IMR-90 (cell line): ENCODE measurements at regions not wholly inside any gene's neighbourhood (a gene's known extent, or its start where the extent isn't known, plus 50 kb on each side); places are given as distances from the start of the nearest gene placed in this dataset.

Experiments used
- ATAC-seq: fragments of 200-7000 bp; cut with Tn5 transposase; 2 replicates; pipeline ENCODE4 v1.9.1; 2020; ENCODE audit warnings: low read depth, mild to moderate bottlenecking, moderate library complexity
- BruUV-seq: library from RNA; stranded (reverse); fragments of 400-500 nt; replicated peaks from 2 replicates; lab custom pipeline; 2021; lab: Mats Ljungman, UMichigan
- CTCF ChIA-PET: fragments of 300-600 bp; formaldehyde crosslinking; extraction: SDS; loops from one replicate; lab custom pipeline; 2021; ENCODE audit warnings: antibody characterized with exemption; lab: Yijun Ruan, JAX
- POLR2A ChIA-PET: fragments of 300-600 bp; sonication (Branson Sonifier 250); formaldehyde crosslinking; loops from one replicate; lab custom pipeline; 2022; ENCODE audit warnings: antibody characterized with exemption; ENCODE audit not compliant: unreplicated experiment; lab: Charles Lee
- DNase-seq: peaks from one replicate; pipeline ENCODE4 v3.0.0; 2013
- H2AFZ ChIP-seq: replicated peaks from 2 replicates; pipeline ENCODE3; 2013; ENCODE audit warnings: low read length, mild to moderate bottlenecking; ENCODE audit not compliant: poor library complexity
- H2AK5ac ChIP-seq: 2 replicates; pipeline ENCODE4 v1.6.1; 2013; ENCODE audit warnings: low read depth, low read length, inconsistent platforms
- H2AK9ac ChIP-seq: replicated peaks from 2 replicates; pipeline ENCODE3; 2013; ENCODE audit warnings: mild to moderate bottlenecking, low read depth, low read length, moderate library complexity; ENCODE audit not compliant: poor library complexity
- H2BK120ac ChIP-seq: 2 replicates; pipeline ENCODE4 v1.6.1; 2013; ENCODE audit warnings: low read depth, low read length, inconsistent platforms
- H2BK15ac ChIP-seq: 3 replicates; pipeline ENCODE4 v1.6.1; 2013; ENCODE audit warnings: low read depth, low read length, inconsistent platforms
- H2BK20ac ChIP-seq: 2 replicates; pipeline ENCODE4 v1.6.1; 2013; ENCODE audit warnings: low read depth, mild to moderate bottlenecking, inconsistent platforms, low read length, moderate library complexity
- H2BK5ac ChIP-seq: 2 replicates; pipeline ENCODE4 v1.6.1; 2013; ENCODE audit warnings: mild to moderate bottlenecking, low read depth, low read length, inconsistent platforms; ENCODE audit not compliant: poor library complexity, severe bottlenecking
- H3K14ac ChIP-seq: replicated peaks from 2 replicates; pipeline ENCODE4 v1.6.1; 2013; ENCODE audit warnings: low read depth, low read length, inconsistent platforms
- H3K18ac ChIP-seq: 2 replicates; pipeline ENCODE4 v1.6.1; 2013; ENCODE audit warnings: low read depth, low read length, control low read depth
- H3K23ac ChIP-seq: 2 replicates; pipeline ENCODE4 v1.6.1; 2013; ENCODE audit warnings: low read depth, low read length, inconsistent platforms
- H3K27ac ChIP-seq: 2 replicates; pipeline ENCODE4 v1.5.1; 2013; ENCODE audit warnings: mild to moderate bottlenecking, control low read depth, low read length; ENCODE audit not compliant: insufficient read depth
- H3K27me3 ChIP-seq: 2 replicates; pipeline ENCODE4 v1.6.1; 2013; ENCODE audit warnings: low read length; ENCODE audit not compliant: control insufficient read depth, insufficient read depth
- H3K36me3 ChIP-seq: 2 replicates; pipeline ENCODE4 v1.6.1; 2013; ENCODE audit warnings: low read length, mixed read lengths; ENCODE audit not compliant: control insufficient read depth, insufficient read depth
- H3K4ac ChIP-seq: 2 replicates; pipeline ENCODE4 v1.6.1; 2013; ENCODE audit warnings: low read depth, low read length, inconsistent platforms
- H3K4me1 ChIP-seq: 2 replicates; pipeline ENCODE4 v1.6.1; 2013; ENCODE audit warnings: low read length, mixed read lengths; ENCODE audit not compliant: control insufficient read depth, insufficient read depth
- H3K4me2 ChIP-seq: 2 replicates; pipeline ENCODE4 v1.6.1; 2013; ENCODE audit warnings: low read depth, mild to moderate bottlenecking, control low read depth, low read length, moderate library complexity
- H3K4me3 ChIP-seq: 2 replicates; pipeline ENCODE4 v1.5.1; 2013; ENCODE audit warnings: low read depth, mild to moderate bottlenecking, control low read depth, low read length, moderate library complexity; ENCODE audit not compliant: insufficient read depth
- H3K56ac ChIP-seq: 2 replicates; pipeline ENCODE4 v1.6.1; 2013; ENCODE audit warnings: low read length, inconsistent platforms; ENCODE audit not compliant: insufficient read depth; ENCODE audit errors: extremely low read depth
- H3K79me1 ChIP-seq, 2 experiments: 2 replicates each; pipeline ENCODE4 v1.6.1; 2013; ENCODE audit warnings: low read length in 2 of 2, inconsistent platforms in 1 of 2, low read depth in 1 of 2
- H3K9ac ChIP-seq: 2 replicates; pipeline ENCODE4 v1.6.1; 2013; ENCODE audit warnings: low read depth, low read length, control low read depth
- H3K9me1 ChIP-seq: 2 replicates; pipeline ENCODE4 v1.6.1; 2013; ENCODE audit warnings: low read length, inconsistent platforms; ENCODE audit not compliant: insufficient read depth
- H3K9me3 ChIP-seq: 2 replicates; pipeline ENCODE4 v1.6.1; 2013; ENCODE audit warnings: low read length; ENCODE audit not compliant: control insufficient read depth, insufficient read depth
- H4K20me1 ChIP-seq: 2 replicates; pipeline ENCODE4 v1.6.1; 2013; ENCODE audit warnings: low read length, inconsistent platforms; ENCODE audit not compliant: insufficient read depth
- H4K5ac ChIP-seq: 2 replicates; pipeline ENCODE4 v1.6.1; 2013; ENCODE audit warnings: mild to moderate bottlenecking, low read depth, low read length, control low read depth
- H4K8ac ChIP-seq, 2 experiments: 2 replicates each; pipeline ENCODE4 v1.6.1; 2013; ENCODE audit warnings: low read depth in 2 of 2, low read length in 2 of 2, control low read depth in 1 of 2, inconsistent platforms in 1 of 2
- H4K91ac ChIP-seq: 2 replicates; pipeline ENCODE4 v1.6.1; 2013; ENCODE audit warnings: low read depth, low read length, inconsistent platforms; ENCODE audit not compliant: insufficient read depth
- CEBPB ChIP-seq: IDR thresholded peaks from 2 replicates; pipeline ENCODE4 v1.6.1; 2012; ENCODE audit warnings: low read depth, low read length, improper control_type of control experiment
- MAFK ChIP-seq: IDR thresholded peaks from 2 replicates; pipeline ENCODE4 v1.6.1; 2012; ENCODE audit warnings: low read depth, low read length, improper control_type of control experiment
- MXI1 ChIP-seq: IDR thresholded peaks from 2 replicates; pipeline ENCODE4 v1.6.1; 2012; ENCODE audit warnings: low read depth, mild to moderate bottlenecking, low read length, moderate library complexity, borderline replicate concordance
- POLR2A ChIP-seq: IDR thresholded peaks from 2 replicates; pipeline ENCODE4 v1.6.1; 2012; ENCODE audit warnings: mild to moderate bottlenecking, low read depth, low read length
- RAD21 ChIP-seq: IDR thresholded peaks from 2 replicates; pipeline ENCODE4 v1.6.1; 2012; ENCODE audit warnings: low read length, improper control_type of control experiment
- RCOR1 ChIP-seq: IDR thresholded peaks from 2 replicates; pipeline ENCODE4 v1.6.1; 2012; ENCODE audit warnings: mild to moderate bottlenecking, low read length, improper control_type of control experiment; ENCODE audit not compliant: insufficient replicate concordance
- RFX5 ChIP-seq: IDR thresholded peaks from 2 replicates; pipeline ENCODE4 v1.8.0; 2012; ENCODE audit warnings: low read depth, mild to moderate bottlenecking, low read length, moderate library complexity
- SMC3 ChIP-seq: fragments of 150-350 bp; IDR thresholded peaks from 2 replicates; pipeline ENCODE4 v1.6.1; 2016; ENCODE audit warnings: low read depth, mild to moderate bottlenecking, antibody characterized with exemption, low read length, moderate library complexity
- WGBS, 2 experiments: methylation state at CpG; one replicate each; pipeline versions ENCODE4 v1.1.5 to v1.1.7; 2013; ENCODE audit warnings: missing lambda C conversion rate in 2 of 2; ENCODE audit not compliant: insufficient read length in 1 of 2; ENCODE audit errors: extremely low coverage in 2 of 2; 5-methylcytosine and 5-hydroxymethylcytosine counted together
- dilution Hi-C: fragments of 300-500 bp; cut with HindIII; formaldehyde crosslinking; loops from one replicate; pipeline ENCODE4 v1.14.3; 2018; ENCODE audit warnings: low sequenced_read_pairs; ENCODE audit not compliant: unreplicated experiment
- in situ Hi-C: fragments of 300-500 bp; cut with MboI; formaldehyde crosslinking; loops from 3 replicates; pipeline ENCODE4 v1.14.3; 2019; ENCODE audit warnings: low sequenced_read_pairs, inconsistent platforms, mixed read lengths
- intact Hi-C: fragments of 100-400 bp; cut with micrococcal nuclease; formaldehyde crosslinking; loops from 2 replicates; pipeline ENCODE4 v1.10.0; 2022
- TF ChIP-seq, protein P1 (sequence below): conservative IDR thresholded peaks from 2 replicates; pipeline ENCODE4 v1.5.1; 2012; ENCODE audit warnings: mild to moderate bottlenecking, low read depth, low read length, improper control_type of control experiment

DNA sequence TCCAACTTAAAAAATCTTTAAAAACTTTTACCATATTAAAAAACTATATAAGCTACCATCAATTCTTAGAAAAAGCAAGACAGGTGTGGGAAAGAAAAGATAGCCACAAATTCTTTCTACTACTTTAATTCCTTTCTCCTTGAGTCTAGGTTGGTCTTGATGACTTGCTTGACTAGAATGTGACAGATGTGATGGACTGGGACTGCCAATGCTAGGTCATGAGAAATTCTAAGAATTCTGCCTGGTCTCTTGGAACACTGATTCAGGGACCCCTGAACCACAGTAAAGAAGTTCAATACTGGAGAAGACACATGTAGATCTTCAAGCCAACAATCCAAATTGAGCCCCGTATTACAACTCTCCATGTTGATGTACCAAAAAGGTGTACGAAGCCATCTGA is 326.6 kb upstream of the B3GALT2 start:
- no peak for ATAC-seq
- Histone ChIP-seq H2BK5ac (no peak overlapping the region), H3K23ac (no peak overlapping the region), H4K5ac (no peak overlapping the region), H3K27ac (no peak overlapping the region), H2BK15ac (no peak overlapping the region), H2BK20ac (no peak overlapping the region), H4K8ac (no peak overlapping the region), H3K9me1 (no peaks in the 10 kb centered on the region), H3K9me3 (no peaks in the 10 kb centered on the region), H3K9ac (no peak overlapping the region), H3K14ac (no peak overlapping the region), H3K4ac (no peak overlapping the region), H2AK5ac (no peak overlapping the region), H4K20me1 (no peaks in the 10 kb centered on the region), H3K4me1 (no peaks in the 10 kb centered on the region), H2AK9ac (no peak overlapping the region), H3K79me1 (no peaks in the 10 kb centered on the region), H3K27me3 (no peaks in the 10 kb centered on the region), H3K4me2 (no peak overlapping the region), H2BK120ac (no peak overlapping the region), H3K4me3 (no peak overlapping the region), H3K56ac (no peak overlapping the region), H3K36me3 (no peaks in the 10 kb centered on the region), H3K18ac (no peak overlapping the region), H2AFZ (no peak overlapping the region), H4K91ac (no peak overlapping the region)
- DNase-seq: no peak
- in situ Hi-C loops: no loop called here
- intact Hi-C loops: no loop called here
- no CpG with 5 or more reads among the region's 2 CpGs for WGBS, 2 experiments
- TF ChIP-seq MAFK: no peak
- TF ChIP-seq, protein P1, sequence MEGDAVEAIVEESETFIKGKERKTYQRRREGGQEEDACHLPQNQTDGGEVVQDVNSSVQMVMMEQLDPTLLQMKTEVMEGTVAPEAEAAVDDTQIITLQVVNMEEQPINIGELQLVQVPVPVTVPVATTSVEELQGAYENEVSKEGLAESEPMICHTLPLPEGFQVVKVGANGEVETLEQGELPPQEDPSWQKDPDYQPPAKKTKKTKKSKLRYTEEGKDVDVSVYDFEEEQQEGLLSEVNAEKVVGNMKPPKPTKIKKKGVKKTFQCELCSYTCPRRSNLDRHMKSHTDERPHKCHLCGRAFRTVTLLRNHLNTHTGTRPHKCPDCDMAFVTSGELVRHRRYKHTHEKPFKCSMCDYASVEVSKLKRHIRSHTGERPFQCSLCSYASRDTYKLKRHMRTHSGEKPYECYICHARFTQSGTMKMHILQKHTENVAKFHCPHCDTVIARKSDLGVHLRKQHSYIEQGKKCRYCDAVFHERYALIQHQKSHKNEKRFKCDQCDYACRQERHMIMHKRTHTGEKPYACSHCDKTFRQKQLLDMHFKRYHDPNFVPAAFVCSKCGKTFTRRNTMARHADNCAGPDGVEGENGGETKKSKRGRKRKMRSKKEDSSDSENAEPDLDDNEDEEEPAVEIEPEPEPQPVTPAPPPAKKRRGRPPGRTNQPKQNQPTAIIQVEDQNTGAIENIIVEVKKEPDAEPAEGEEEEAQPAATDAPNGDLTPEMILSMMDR: no peak
- TF ChIP-seq MXI1: no peak
- no peak for TF ChIP-seq POLR2A
- TF ChIP-seq SMC3: no peak
- TF ChIP-seq RFX5: no peak
- no peak for TF ChIP-seq RCOR1
- TF ChIP-seq CEBPB: no peak
- TF ChIP-seq RAD21: no peak
- dilution Hi-C loops: no loop called here
- POLR2A ChIA-PET: no interaction called here
- no TSS peak for BruUV-seq
- CTCF ChIA-PET: no interaction called here
